ENCODE measurements at regions not wholly inside any gene's neighbourhood (a gene's known extent, or its start where the extent isn't known, plus 50 kb on each side); places are given as distances from the start of the nearest gene placed in this dataset.

- no peaks in the 10 kb centered on the region for H3K4me1 ChIP-seq (ENCODE audit: insufficient read depth, low read length)
- no peak overlapping the region for H3K27ac ChIP-seq (ENCODE audit: low read depth, low read length)
- H3K9me3 ChIP-seq (ENCODE audit: low read depth, low read length): no peaks in the 10 kb centered on the region
- H3K79me2 ChIP-seq (ENCODE audit: insufficient read depth, low read length): no peaks in the 10 kb centered on the region
- H3K4me3 ChIP-seq (ENCODE audit: insufficient read depth, low read length): no peak overlapping the region
- no peaks in the 10 kb centered on the region for H3K27me3 ChIP-seq (ENCODE audit: insufficient read depth, low read length)
- TF ChIP-seq CTCF (IDR thresholded peaks at IDR 0.05; ENCODE audit: extremely low read depth, low read depth, low read length): no peak
- no peak overlapping the region for H3K4me2 ChIP-seq (ENCODE audit: insufficient read depth, low read length)
- peak overlapping the region; percentile 39 for H2AFZ ChIP-seq (ENCODE audit: low read length)
- H4K20me1 ChIP-seq (ENCODE audit: insufficient read depth, low read length): no peaks in the 10 kb centered on the region
- H3K36me3 ChIP-seq (ENCODE audit: insufficient read depth, low read length): no peaks in the 10 kb centered on the region
- no peak for DNase-seq (ENCODE audit: insufficient read length, low spot score, missing footprints)
These were observed 223.7 kb downstream of the DSEL start for GRCh38 chr18:67292814-67293213.

DNA sequence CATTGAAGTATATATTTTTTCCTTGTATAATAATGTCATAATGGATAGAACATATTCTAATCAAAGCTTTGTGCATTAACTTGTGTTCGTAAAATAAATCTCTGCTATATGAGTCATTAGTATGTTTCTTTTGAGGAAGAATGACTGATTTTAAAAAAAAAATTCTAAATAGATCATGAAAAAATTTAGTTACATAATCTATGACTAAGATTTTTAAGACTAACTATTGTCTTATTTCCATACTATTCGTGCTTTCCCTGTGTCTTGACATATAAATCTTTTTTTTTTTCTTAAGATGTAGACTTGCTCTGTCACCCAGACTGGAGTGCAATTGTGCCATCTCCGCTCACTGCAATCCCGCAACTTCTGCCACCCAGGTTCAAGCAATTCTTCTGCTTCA, 226.1 kb downstream of the DSEL start:
- H3K4me2 ChIP-seq (ENCODE audit: insufficient read depth, low read length): no peak overlapping the region
- H3K79me2 ChIP-seq (ENCODE audit: insufficient read depth, low read length): no peaks in the 10 kb centered on the region
- no peak overlapping the region for H3K27ac ChIP-seq (ENCODE audit: low read depth, low read length)
- no peaks in the 10 kb centered on the region for H3K9me3 ChIP-seq (ENCODE audit: low read depth, low read length)
- H3K4me1 ChIP-seq (ENCODE audit: insufficient read depth, low read length): no peaks in the 10 kb centered on the region
- no peaks in the 10 kb centered on the region for H3K36me3 ChIP-seq (ENCODE audit: insufficient read depth, low read length)
- DNase-seq (ENCODE audit: insufficient read length, low spot score, missing footprints): no peak
- H3K4me3 ChIP-seq (ENCODE audit: insufficient read depth, low read length): no peak overlapping the region
- TF ChIP-seq CTCF (IDR thresholded peaks at IDR 0.05; ENCODE audit: extremely low read depth, low read depth, low read length): no peak
- H3K27me3 ChIP-seq (ENCODE audit: insufficient read depth, low read length): no peaks in the 10 kb centered on the region
- H2AFZ ChIP-seq (ENCODE audit: low read length): no peak overlapping the region
- H4K20me1 ChIP-seq (ENCODE audit: insufficient read depth, low read length): no peaks in the 10 kb centered on the region

DNA sequence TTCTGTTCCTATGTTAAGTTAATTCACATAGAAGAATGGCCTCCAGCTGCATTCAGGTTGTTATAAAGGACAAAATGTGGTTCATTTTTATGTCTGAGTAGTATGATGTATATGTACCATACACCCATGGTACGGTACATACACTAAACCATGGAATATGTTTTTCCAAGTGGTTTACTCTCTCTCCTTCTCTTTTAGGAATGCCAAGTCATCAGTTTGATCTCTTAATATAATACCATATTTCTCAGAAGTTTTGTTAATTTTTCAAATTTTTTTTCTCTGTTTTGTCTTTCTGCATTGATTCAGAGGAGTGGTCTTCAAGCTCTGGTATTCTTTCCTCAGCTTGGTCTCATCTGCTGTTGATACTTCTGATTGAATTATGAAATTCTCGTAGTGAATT, 230.9 kb downstream of the DSEL start:
- Histone ChIP-seq H3K4me2 (ENCODE audit: insufficient read depth, low read length) (no peak overlapping the region), H3K27me3 (ENCODE audit: insufficient read depth, low read length) (no peaks in the 10 kb centered on the region), H3K79me2 (ENCODE audit: insufficient read depth, low read length) (no peaks in the 10 kb centered on the region), H3K27ac (ENCODE audit: low read depth, low read length) (no peak overlapping the region), H4K20me1 (ENCODE audit: insufficient read depth, low read length) (no peaks in the 10 kb centered on the region), H3K4me3 (ENCODE audit: insufficient read depth, low read length) (no peak overlapping the region), H3K9me3 (ENCODE audit: low read depth, low read length) (no peaks in the 10 kb centered on the region), H2AFZ (ENCODE audit: low read length) (no peak overlapping the region), H3K4me1 (ENCODE audit: insufficient read depth, low read length) (peaks cover 6% of the 10 kb centered on the region), H3K36me3 (ENCODE audit: insufficient read depth, low read length) (no peaks in the 10 kb centered on the region)
- TF ChIP-seq CTCF (IDR thresholded peaks at IDR 0.05; ENCODE audit: extremely low read depth, low read depth, low read length): no peak
- no peak for DNase-seq (ENCODE audit: insufficient read length, low spot score, missing footprints)

DNA sequence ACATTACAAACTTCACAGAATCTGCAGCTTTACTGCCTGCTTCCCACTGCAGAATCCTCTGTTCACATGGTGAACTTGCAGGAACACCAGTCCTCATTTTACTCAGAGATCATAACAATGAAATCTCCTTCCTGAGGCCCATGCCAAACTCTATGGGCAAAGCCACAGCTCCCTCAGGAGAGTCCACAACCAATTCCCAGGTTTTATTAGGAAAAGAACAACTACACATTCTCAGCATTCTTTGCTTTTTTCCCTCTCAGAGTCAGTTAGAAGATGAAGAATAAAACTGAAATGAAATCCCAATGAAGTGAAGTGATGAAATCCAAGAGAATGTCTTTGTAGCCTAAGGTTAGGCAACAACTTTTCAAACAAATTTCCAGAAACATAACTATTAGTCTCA, 233.7 kb downstream of the DSEL start:
- peak overlapping the region; percentile 37 for H3K4me2 ChIP-seq (ENCODE audit: insufficient read depth, low read length)
- peak overlapping the region; percentile 45 for H2AFZ ChIP-seq (ENCODE audit: low read length)
- peak overlapping the region; percentile 14 for H3K27ac ChIP-seq (ENCODE audit: low read depth, low read length)

More for the DNA sequence above, 233.7 kb downstream of the DSEL start:
- Histone ChIP-seq H3K4me3 (ENCODE audit: insufficient read depth, low read length) (no peak overlapping the region), H3K9me3 (ENCODE audit: low read depth, low read length) (no peaks in the 10 kb centered on the region), H3K4me1 (ENCODE audit: insufficient read depth, low read length) (peaks cover 6% of the 10 kb centered on the region), H4K20me1 (ENCODE audit: insufficient read depth, low read length) (no peaks in the 10 kb centered on the region), H3K36me3 (ENCODE audit: insufficient read depth, low read length) (no peaks in the 10 kb centered on the region), H3K79me2 (ENCODE audit: insufficient read depth, low read length) (no peaks in the 10 kb centered on the region), H3K27me3 (ENCODE audit: insufficient read depth, low read length) (no peaks in the 10 kb centered on the region)
- DNase-seq (ENCODE audit: insufficient read length, low spot score, missing footprints): peak; percentile 32
- no peak for TF ChIP-seq CTCF (IDR thresholded peaks at IDR 0.05; ENCODE audit: extremely low read depth, low read depth, low read length)
